ENCODE measurements at regions not wholly inside any gene's neighbourhood (a gene's known extent, or its start where the extent isn't known, plus 50 kb on each side); places are given as distances from the start of the nearest gene placed in this dataset.

DNA sequence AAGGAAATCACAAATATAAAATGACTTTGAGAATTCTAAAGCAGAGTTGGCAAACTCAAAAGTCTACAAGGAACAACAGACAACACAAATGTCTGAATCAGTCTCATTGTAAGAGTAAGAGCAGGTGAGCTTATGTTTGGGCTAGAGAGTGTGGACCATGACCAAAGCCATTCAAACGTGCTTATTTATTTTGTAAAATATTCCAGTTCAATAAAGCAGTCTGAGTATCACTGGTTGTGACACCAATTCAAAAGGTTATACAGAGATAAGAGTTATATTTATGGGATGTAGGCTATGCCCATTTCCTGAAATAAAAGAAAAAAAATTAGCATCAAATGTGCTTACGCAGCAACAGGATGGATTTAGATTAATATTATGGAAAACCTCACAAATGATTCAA is 251.6 kb downstream of the KLF5 start:
- WGBS, result no CpG with 5 or more reads among the region's 2 CpGs
- Histone ChIP-seq H4K8ac (ENCODE audit: low read length) (no peak overlapping the region), H2BK120ac (ENCODE audit: low read depth, low read length) (no peak overlapping the region), H2AFZ (ENCODE audit: low read depth, low read length) (no peak overlapping the region), H3K4ac (ENCODE audit: low read depth in 1 of 2, low read length in 2 of 2) (no peak overlapping the region), H3K9ac (ENCODE audit: low read length) (no peak overlapping the region), H3K9me3 (ENCODE audit: control insufficient read depth, low read length) (peaks cover 17% of the 10 kb centered on the region), H2BK5ac (ENCODE audit: low read depth, low read length, poor library complexity, severe bottlenecking) (no peak overlapping the region), H3K36me3 (ENCODE audit: control insufficient read depth in 1 of 2, insufficient read depth in 2 of 2, low read depth in 1 of 2, low read length in 2 of 2) (no peaks in the 10 kb centered on the region), H3K4me3 (ENCODE audit: insufficient read depth in 1 of 2, low read depth in 1 of 2, low read length in 2 of 2) (no peak overlapping the region), H3K79me1 (replicated peaks; ENCODE audit: low read length, poor library complexity, severe bottlenecking) (no peaks in the 10 kb centered on the region), H4K91ac (ENCODE audit: low read length) (no peak overlapping the region), H3K14ac (ENCODE audit: low read length in 2 of 2) (no peak overlapping the region), H3K4me1 (ENCODE audit: control insufficient read depth, insufficient read depth, low read depth, low read length) (no peaks in the 10 kb centered on the region), H3K23ac (ENCODE audit: low read length in 2 of 2) (no peak overlapping the region), H3K4me2 (ENCODE audit: low read length, poor library complexity, severe bottlenecking) (no peak overlapping the region), H2BK12ac (ENCODE audit: low read length in 2 of 2) (no peak overlapping the region), H2AK5ac (ENCODE audit: low read length, severe bottlenecking) (no peak overlapping the region), H3K27ac (ENCODE audit: low read length, poor library complexity, severe bottlenecking) (no peak overlapping the region), H2BK15ac (ENCODE audit: low read depth, poor library complexity, severe bottlenecking) (no peak overlapping the region), H3K27me3 (ENCODE audit: control insufficient read depth in 1 of 2, insufficient read depth in 1 of 2, low read length in 2 of 2) (no peaks in the 10 kb centered on the region), H3K18ac (ENCODE audit: low read depth in 1 of 2, low read length in 2 of 2) (no peak overlapping the region)
- no peak for DNase-seq

DNA sequence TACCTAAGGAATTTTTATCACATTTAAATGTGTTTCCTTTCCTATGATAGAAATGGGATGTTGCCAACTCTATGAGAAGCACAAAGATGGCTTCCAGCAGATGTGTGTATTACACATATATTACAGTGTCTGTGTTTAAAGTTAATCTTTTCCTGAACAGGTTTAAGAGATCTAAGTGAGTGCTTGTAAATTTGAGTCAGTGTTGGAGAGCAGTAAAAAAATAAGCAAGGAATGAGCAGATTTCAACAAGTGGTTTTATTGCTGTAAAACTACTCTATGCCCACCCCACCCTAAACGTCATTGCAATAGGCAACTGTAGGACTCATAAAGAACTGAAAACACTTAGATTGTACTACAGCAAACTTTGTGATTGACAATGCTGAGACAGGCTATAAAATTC is 248.7 kb downstream of the KLF5 start:
- H3K79me1 ChIP-seq (replicated peaks; ENCODE audit: low read length, poor library complexity, severe bottlenecking), result no peaks in the 10 kb centered on the region
- H3K14ac ChIP-seq (ENCODE audit: low read length in 2 of 2), result no peak overlapping the region
- H4K8ac ChIP-seq (ENCODE audit: low read length), result no peak overlapping the region
- H3K4me2 ChIP-seq (ENCODE audit: low read length, poor library complexity, severe bottlenecking), result no peak overlapping the region
- no peak overlapping the region for H3K9ac ChIP-seq (ENCODE audit: low read length)
- WGBS, result 100% methylated on average over 1 of the region's 1 CpG
- H3K27me3 ChIP-seq (ENCODE audit: control insufficient read depth in 1 of 2, insufficient read depth in 1 of 2, low read length in 2 of 2), result no peaks in the 10 kb centered on the region
- H2BK5ac ChIP-seq (ENCODE audit: low read depth, low read length, poor library complexity, severe bottlenecking), result no peak overlapping the region
- no peak overlapping the region for H4K91ac ChIP-seq (ENCODE audit: low read length)
- no peak overlapping the region for H2BK12ac ChIP-seq (ENCODE audit: low read length in 2 of 2)
- no peaks in the 10 kb centered on the region for H3K36me3 ChIP-seq (ENCODE audit: control insufficient read depth in 1 of 2, insufficient read depth in 2 of 2, low read depth in 1 of 2, low read length in 2 of 2)
- H3K27ac ChIP-seq (ENCODE audit: low read length, poor library complexity, severe bottlenecking), result no peak overlapping the region
- no peak overlapping the region for H3K18ac ChIP-seq (ENCODE audit: low read depth in 1 of 2, low read length in 2 of 2)
- no peak overlapping the region for H2AFZ ChIP-seq (ENCODE audit: low read depth, low read length)
- H2BK15ac ChIP-seq (ENCODE audit: low read depth, poor library complexity, severe bottlenecking), result no peak overlapping the region
- no peak overlapping the region for H3K4ac ChIP-seq (ENCODE audit: low read depth in 1 of 2, low read length in 2 of 2)
- H3K9me3 ChIP-seq (ENCODE audit: control insufficient read depth, low read length), result no peaks in the 10 kb centered on the region
- no peak overlapping the region for H3K4me3 ChIP-seq (ENCODE audit: insufficient read depth in 1 of 2, low read depth in 1 of 2, low read length in 2 of 2)
- H2AK5ac ChIP-seq (ENCODE audit: low read length, severe bottlenecking), result no peak overlapping the region
- DNase-seq, result no peak
- no peak overlapping the region for H2BK120ac ChIP-seq (ENCODE audit: low read depth, low read length)
- peaks cover 2% of the 10 kb centered on the region for H3K4me1 ChIP-seq (ENCODE audit: control insufficient read depth, insufficient read depth, low read depth, low read length)
- no peak overlapping the region for H3K23ac ChIP-seq (ENCODE audit: low read length in 2 of 2)

DNA sequence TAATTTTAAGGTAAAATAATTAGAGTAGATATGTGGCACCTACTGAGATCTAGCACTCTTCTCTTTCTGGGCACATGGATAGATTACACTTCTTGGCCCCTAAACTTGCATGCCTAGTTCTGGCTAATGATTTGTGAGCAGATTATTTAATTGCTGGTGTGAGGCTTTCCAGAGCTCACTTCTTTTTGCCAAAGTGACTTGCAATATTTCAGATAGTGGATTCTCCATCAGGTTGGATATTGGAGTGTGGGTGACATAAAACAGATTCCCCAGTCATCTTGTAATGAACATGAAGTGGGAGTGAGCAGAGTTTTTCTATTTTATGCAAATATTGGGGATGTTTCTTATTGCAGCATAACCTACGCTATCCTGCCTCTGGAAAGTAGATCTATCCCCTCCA is 247.9 kb downstream of the KLF5 start:
- no peak overlapping the region for H2BK5ac ChIP-seq (ENCODE audit: low read depth, low read length, poor library complexity, severe bottlenecking)
- WGBS, result no CpG with 5 or more reads among the region's 1 CpG

DNA sequence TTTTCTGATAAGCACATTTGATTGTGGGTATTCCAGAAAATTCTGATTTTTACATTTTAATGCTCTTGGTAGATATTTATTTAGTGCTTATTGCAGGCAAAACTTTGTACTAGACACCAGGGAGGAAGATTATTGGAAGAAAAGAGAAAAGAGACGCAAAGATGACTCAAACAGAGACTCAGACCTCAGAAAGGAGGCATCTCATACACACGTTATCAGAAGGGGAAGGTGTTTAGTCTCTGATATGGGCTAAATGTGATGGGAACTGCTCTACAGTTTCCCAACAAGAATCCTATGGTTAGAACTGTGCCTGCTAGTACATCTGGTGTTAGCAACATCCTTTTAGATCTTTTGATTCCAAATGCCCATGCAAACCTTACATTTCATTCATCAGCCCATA is 245.6 kb downstream of the KLF5 start:
- Histone ChIP-seq H3K27me3 (ENCODE audit: control insufficient read depth in 1 of 2, insufficient read depth in 1 of 2, low read length in 2 of 2) (no peaks in the 10 kb centered on the region), H3K4me3 (ENCODE audit: insufficient read depth in 1 of 2, low read depth in 1 of 2, low read length in 2 of 2) (no peak overlapping the region), H3K9me3 (ENCODE audit: control insufficient read depth, low read length) (no peaks in the 10 kb centered on the region), H3K14ac (ENCODE audit: low read length in 2 of 2) (no peak overlapping the region), H4K91ac (ENCODE audit: low read length) (no peak overlapping the region), H2BK15ac (ENCODE audit: low read depth, poor library complexity, severe bottlenecking) (no peak overlapping the region), H3K4me1 (ENCODE audit: control insufficient read depth, insufficient read depth, low read depth, low read length) (peaks cover 2% of the 10 kb centered on the region), H3K79me1 (replicated peaks; ENCODE audit: low read length, poor library complexity, severe bottlenecking) (no peaks in the 10 kb centered on the region), H3K4ac (ENCODE audit: low read depth in 1 of 2, low read length in 2 of 2) (no peak overlapping the region), H2BK5ac (ENCODE audit: low read depth, low read length, poor library complexity, severe bottlenecking) (no peak overlapping the region), H3K18ac (ENCODE audit: low read depth in 1 of 2, low read length in 2 of 2) (no peak overlapping the region), H2AFZ (ENCODE audit: low read depth, low read length) (no peak overlapping the region), H3K4me2 (ENCODE audit: low read length, poor library complexity, severe bottlenecking) (no peak overlapping the region), H3K9ac (ENCODE audit: low read length) (no peak overlapping the region), H2AK5ac (ENCODE audit: low read length, severe bottlenecking) (no peak overlapping the region), H2BK120ac (ENCODE audit: low read depth, low read length) (no peak overlapping the region), H3K27ac (ENCODE audit: low read length, poor library complexity, severe bottlenecking) (no peak overlapping the region), H3K23ac (ENCODE audit: low read length in 2 of 2) (no peak overlapping the region), H3K36me3 (ENCODE audit: control insufficient read depth in 1 of 2, insufficient read depth in 2 of 2, low read depth in 1 of 2, low read length in 2 of 2) (no peaks in the 10 kb centered on the region), H2BK12ac (ENCODE audit: low read length in 2 of 2) (no peak overlapping the region), H4K8ac (ENCODE audit: low read length) (no peak overlapping the region)
- WGBS, result 81% methylated on average over 2 of the region's 2 CpGs
- no peak for DNase-seq

More for the DNA sequence above, 247.9 kb downstream of the KLF5 start:
- Histone ChIP-seq H3K4ac (ENCODE audit: low read depth in 1 of 2, low read length in 2 of 2) (no peak overlapping the region), H3K4me1 (ENCODE audit: control insufficient read depth, insufficient read depth, low read depth, low read length) (peaks cover 2% of the 10 kb centered on the region), H3K27me3 (ENCODE audit: control insufficient read depth in 1 of 2, insufficient read depth in 1 of 2, low read length in 2 of 2) (no peaks in the 10 kb centered on the region), H4K8ac (ENCODE audit: low read length) (no peak overlapping the region), H2BK12ac (ENCODE audit: low read length in 2 of 2) (no peak overlapping the region), H3K14ac (ENCODE audit: low read length in 2 of 2) (no peak overlapping the region), H3K4me3 (ENCODE audit: insufficient read depth in 1 of 2, low read depth in 1 of 2, low read length in 2 of 2) (no peak overlapping the region), H2AFZ (ENCODE audit: low read depth, low read length) (no peak overlapping the region), H4K91ac (ENCODE audit: low read length) (no peak overlapping the region), H3K18ac (ENCODE audit: low read depth in 1 of 2, low read length in 2 of 2) (no peak overlapping the region), H2BK15ac (ENCODE audit: low read depth, poor library complexity, severe bottlenecking) (no peak overlapping the region), H2BK120ac (ENCODE audit: low read depth, low read length) (no peak overlapping the region), H3K4me2 (ENCODE audit: low read length, poor library complexity, severe bottlenecking) (no peak overlapping the region), H3K27ac (ENCODE audit: low read length, poor library complexity, severe bottlenecking) (no peak overlapping the region), H3K79me1 (replicated peaks; ENCODE audit: low read length, poor library complexity, severe bottlenecking) (no peaks in the 10 kb centered on the region), H3K9ac (ENCODE audit: low read length) (no peak overlapping the region), H3K23ac (ENCODE audit: low read length in 2 of 2) (no peak overlapping the region), H2AK5ac (ENCODE audit: low read length, severe bottlenecking) (no peak overlapping the region), H3K9me3 (ENCODE audit: control insufficient read depth, low read length) (no peaks in the 10 kb centered on the region), H3K36me3 (ENCODE audit: control insufficient read depth in 1 of 2, insufficient read depth in 2 of 2, low read depth in 1 of 2, low read length in 2 of 2) (no peaks in the 10 kb centered on the region)
- DNase-seq, result no peak

Data from mesenchymal stem cell (in vitro differentiated cells and primary cell).